Uterus (tissue), 2 donors: ENCODE measurements at regions not wholly inside any gene's neighbourhood (a gene's known extent, or its start where the extent isn't known, plus 50 kb on each side); places are given as distances from the start of the nearest gene placed in this dataset.

Source experiments
- POLR2A ChIP-seq, 2 donors: fragments of 450-650 bp; IDR thresholded peaks; one replicate each; pipeline ENCODE4 v1.6.1; 2016; ENCODE audit warnings: antibody characterized with exemption in 2 of 2, mild to moderate bottlenecking in 1 of 2, moderate library complexity in 1 of 2
- TF ChIP-seq, protein P1 (sequence below), 4 experiments: fragments of 200-600 bp in 2 of 4; fragments of 450-650 bp in 2 of 4; sonication (generic) in 2 of 4; IDR thresholded peaks; one replicate each; pipeline ENCODE4 v1.5.1; 2016 to 2019; ENCODE audit warnings: antibody characterized with exemption in 4 of 4, mild to moderate bottlenecking in 2 of 4, moderate library complexity in 1 of 4

DNA sequence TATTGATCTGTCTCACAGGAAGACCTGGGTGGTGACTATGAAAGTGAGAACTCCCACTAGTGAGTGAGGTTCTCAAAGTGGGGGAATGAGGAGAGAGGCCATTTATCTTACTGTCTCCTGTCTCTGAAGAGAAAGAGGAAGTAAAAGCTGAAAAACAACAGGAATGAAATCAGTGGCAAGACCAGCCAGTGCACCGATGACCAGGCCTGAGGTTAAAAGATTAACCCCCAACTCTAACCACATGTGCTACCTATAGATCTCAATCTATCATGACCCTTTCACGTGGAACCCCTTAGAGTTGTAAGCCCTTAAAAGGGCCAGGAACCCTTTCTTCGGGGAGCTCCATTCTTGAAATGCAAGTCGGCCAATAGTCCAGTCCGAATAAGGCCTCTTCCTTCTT is 239.3 kb upstream of the CNTN6 start:
- TF ChIP-seq, protein P1, sequence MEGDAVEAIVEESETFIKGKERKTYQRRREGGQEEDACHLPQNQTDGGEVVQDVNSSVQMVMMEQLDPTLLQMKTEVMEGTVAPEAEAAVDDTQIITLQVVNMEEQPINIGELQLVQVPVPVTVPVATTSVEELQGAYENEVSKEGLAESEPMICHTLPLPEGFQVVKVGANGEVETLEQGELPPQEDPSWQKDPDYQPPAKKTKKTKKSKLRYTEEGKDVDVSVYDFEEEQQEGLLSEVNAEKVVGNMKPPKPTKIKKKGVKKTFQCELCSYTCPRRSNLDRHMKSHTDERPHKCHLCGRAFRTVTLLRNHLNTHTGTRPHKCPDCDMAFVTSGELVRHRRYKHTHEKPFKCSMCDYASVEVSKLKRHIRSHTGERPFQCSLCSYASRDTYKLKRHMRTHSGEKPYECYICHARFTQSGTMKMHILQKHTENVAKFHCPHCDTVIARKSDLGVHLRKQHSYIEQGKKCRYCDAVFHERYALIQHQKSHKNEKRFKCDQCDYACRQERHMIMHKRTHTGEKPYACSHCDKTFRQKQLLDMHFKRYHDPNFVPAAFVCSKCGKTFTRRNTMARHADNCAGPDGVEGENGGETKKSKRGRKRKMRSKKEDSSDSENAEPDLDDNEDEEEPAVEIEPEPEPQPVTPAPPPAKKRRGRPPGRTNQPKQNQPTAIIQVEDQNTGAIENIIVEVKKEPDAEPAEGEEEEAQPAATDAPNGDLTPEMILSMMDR (IDR thresholded peaks at IDR 0.05) = no peak
- no peak for TF ChIP-seq POLR2A (IDR thresholded peaks at IDR 0.05)
